Mesenchymal stem cell (in vitro differentiated cells and primary cell): ENCODE measurements at regions not wholly inside any gene's neighbourhood (a gene's known extent, or its start where the extent isn't known, plus 50 kb on each side); places are given as distances from the start of the nearest gene placed in this dataset.

Source experiments
- DNase-seq: peaks from one replicate; pipeline ENCODE4 v3.0.0-alpha.2; 2013
- H2AFZ ChIP-seq: one replicate; pipeline ENCODE4 v1.6.1; 2013; ENCODE audit warnings: low read depth, mild to moderate bottlenecking, control low read depth, inconsistent platforms, low read length, moderate library complexity
- H2AK5ac ChIP-seq: 2 replicates; pipeline ENCODE4 v1.6.1; 2013; ENCODE audit warnings: low read length, moderate library complexity, mild to moderate bottlenecking, inconsistent platforms; ENCODE audit not compliant: severe bottlenecking
- H2BK120ac ChIP-seq: one replicate; pipeline ENCODE4 v1.6.1; 2013; ENCODE audit warnings: low read depth, mild to moderate bottlenecking, inconsistent platforms, low read length, moderate library complexity
- H2BK12ac ChIP-seq, 2 experiments: one replicate each; pipeline ENCODE4 v1.6.1; 2013; ENCODE audit warnings: inconsistent platforms in 2 of 2, low read length in 2 of 2, mild to moderate bottlenecking in 2 of 2, moderate library complexity in 2 of 2, control low read depth in 1 of 2
- H2BK15ac ChIP-seq: one replicate; pipeline ENCODE4 v1.6.1; 2013; ENCODE audit warnings: mild to moderate bottlenecking, low read depth, inconsistent platforms; ENCODE audit not compliant: poor library complexity, severe bottlenecking
- H2BK5ac ChIP-seq: 2 replicates; pipeline ENCODE4 v1.6.1; 2013; ENCODE audit warnings: low read depth, mild to moderate bottlenecking, low read length, control low read depth, inconsistent platforms; ENCODE audit not compliant: poor library complexity, severe bottlenecking
- H3K14ac ChIP-seq, 2 experiments: one replicate each; pipeline ENCODE4 v1.6.1; 2013; ENCODE audit warnings: inconsistent platforms in 2 of 2, low read length in 2 of 2, control low read depth in 1 of 2, mild to moderate bottlenecking in 1 of 2, moderate library complexity in 1 of 2
- H3K18ac ChIP-seq, 2 experiments: one replicate each; pipeline ENCODE4 v1.6.1; 2013; ENCODE audit warnings: inconsistent platforms in 2 of 2, low read length in 2 of 2, control low read depth in 1 of 2, low read depth in 1 of 2, mild to moderate bottlenecking in 1 of 2
- H3K23ac ChIP-seq, 2 experiments: one replicate each; pipeline ENCODE4 v1.6.1; 2013; ENCODE audit warnings: inconsistent platforms in 2 of 2, low read length in 2 of 2, mild to moderate bottlenecking in 2 of 2, moderate library complexity in 2 of 2, control low read depth in 1 of 2
- H3K27ac ChIP-seq: 2 replicates; pipeline ENCODE4 v1.5.1; 2013; ENCODE audit warnings: mild to moderate bottlenecking, moderate library complexity, low read length, control low read depth, inconsistent platforms; ENCODE audit not compliant: poor library complexity, severe bottlenecking
- H3K27me3 ChIP-seq, 2 experiments: 2 replicates each; pipeline versions ENCODE4 v1.6.1 to v1.7.0; 2013; ENCODE audit warnings: low read length in 2 of 2, mild to moderate bottlenecking in 2 of 2, moderate library complexity in 2 of 2, control low read depth in 1 of 2, inconsistent platforms in 1 of 2; ENCODE audit not compliant: control insufficient read depth in 1 of 2, insufficient read depth in 1 of 2
- H3K36me3 ChIP-seq, 2 experiments: 2 replicates each; pipeline versions ENCODE4 v1.6.1 to v1.7.0; 2013; ENCODE audit warnings: low read length in 2 of 2, control low read depth in 1 of 2, inconsistent platforms in 1 of 2, low read depth in 1 of 2, mild to moderate bottlenecking in 1 of 2; ENCODE audit not compliant: insufficient read depth in 2 of 2, control insufficient read depth in 1 of 2
- H3K4ac ChIP-seq, 2 experiments: one replicate each; pipeline ENCODE4 v1.6.1; 2013; ENCODE audit warnings: inconsistent platforms in 2 of 2, low read length in 2 of 2, mild to moderate bottlenecking in 2 of 2, moderate library complexity in 2 of 2, control low read depth in 1 of 2, low read depth in 1 of 2
- H3K4me1 ChIP-seq: 2 replicates; pipeline ENCODE4 v1.6.1; 2013; ENCODE audit warnings: low read depth, low read length, control low read depth; ENCODE audit not compliant: control insufficient read depth, insufficient read depth
- H3K4me2 ChIP-seq: 2 replicates; pipeline ENCODE4 v1.6.1; 2013; ENCODE audit warnings: low read length, mild to moderate bottlenecking, inconsistent platforms; ENCODE audit not compliant: poor library complexity, severe bottlenecking
- H3K4me3 ChIP-seq, 2 experiments: 2 replicates each; pipeline versions ENCODE4 v1.5.1 to v1.7.0; 2013; ENCODE audit warnings: low read length in 2 of 2, mild to moderate bottlenecking in 2 of 2, control low read depth in 1 of 2, low read depth in 1 of 2; ENCODE audit not compliant: insufficient read depth in 1 of 2
- H3K79me1 ChIP-seq: replicated peaks from 2 replicates; pipeline ENCODE4 v1.6.1; 2013; ENCODE audit warnings: mild to moderate bottlenecking, control low read depth, low read length, inconsistent platforms; ENCODE audit not compliant: poor library complexity, severe bottlenecking
- H3K9ac ChIP-seq: 2 replicates; pipeline ENCODE4 v1.7.0; 2013; ENCODE audit warnings: mild to moderate bottlenecking, low read length, moderate library complexity
- H3K9me3 ChIP-seq: 2 replicates; pipeline ENCODE4 v1.7.0; 2013; ENCODE audit warnings: mild to moderate bottlenecking, low read length; ENCODE audit not compliant: control insufficient read depth
- H4K8ac ChIP-seq: one replicate; pipeline ENCODE4 v1.6.1; 2013; ENCODE audit warnings: inconsistent platforms, mild to moderate bottlenecking, low read length, moderate library complexity
- H4K91ac ChIP-seq: one replicate; pipeline ENCODE4 v1.6.1; 2013; ENCODE audit warnings: mild to moderate bottlenecking, low read length, inconsistent platforms
- WGBS: methylation state at CpG from one replicate; pipeline ENCODE4 v1.1.7; 2013; ENCODE audit warnings: mixed read lengths; 5-methylcytosine and 5-hydroxymethylcytosine counted together

DNA sequence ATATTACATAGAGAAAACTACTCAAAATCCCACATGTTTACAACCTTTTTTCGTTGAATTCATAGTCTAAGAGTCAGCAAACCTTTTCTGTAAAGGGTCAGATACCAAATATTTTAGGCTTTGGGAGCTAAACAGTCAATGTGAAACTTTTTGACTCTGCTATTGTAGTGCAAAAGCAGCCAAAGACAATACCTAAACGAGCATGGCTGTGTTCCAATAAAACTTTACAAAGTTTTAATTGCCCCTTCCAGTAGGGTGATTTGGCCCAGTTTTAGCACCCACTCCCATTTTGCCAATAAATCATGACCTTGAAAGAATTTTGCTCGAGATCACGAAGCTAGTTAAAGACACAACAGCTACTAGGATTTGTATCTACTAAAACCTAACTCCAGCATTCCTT, 147.2 kb downstream of the ANKRD50 start:
- 69% methylated on average over 4 of the region's 4 CpGs for WGBS
- H2BK120ac ChIP-seq, result no peak overlapping the region
- no peak for DNase-seq

DNA sequence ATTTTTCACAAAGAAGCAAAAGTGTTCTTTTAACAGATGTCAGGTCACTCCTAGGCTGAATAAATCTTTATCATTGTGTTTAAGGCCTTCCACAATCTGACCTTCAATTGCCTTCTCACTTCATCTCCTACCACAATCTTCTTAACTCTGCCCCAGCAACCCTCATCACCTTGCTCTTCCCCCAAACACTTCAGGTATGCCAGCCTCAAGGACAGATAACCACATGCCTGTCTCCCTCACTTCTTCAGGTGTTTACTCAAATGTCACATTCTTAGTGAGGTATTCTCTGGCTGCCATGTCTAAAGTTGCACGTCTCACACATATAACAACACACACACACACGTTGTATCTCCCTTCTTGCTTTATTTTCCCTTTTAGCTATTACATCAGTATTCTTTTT, 146.5 kb downstream of the ANKRD50 start:
- no peaks in the 10 kb centered on the region for H3K4me1 ChIP-seq
- no peak overlapping the region for H2AK5ac ChIP-seq
- no peak overlapping the region for H3K27ac ChIP-seq
- no peak overlapping the region for H3K18ac ChIP-seq
- H3K4me2 ChIP-seq, result no peak overlapping the region
- no peak overlapping the region for H2BK5ac ChIP-seq
- no peak overlapping the region for H2BK120ac ChIP-seq
- no peaks in the 10 kb centered on the region for H3K79me1 ChIP-seq
- no peak overlapping the region for H2AFZ ChIP-seq
- no peaks in the 10 kb centered on the region for H3K36me3 ChIP-seq
- DNase-seq, result no peak
- H3K14ac ChIP-seq, result peak overlapping the region in 1 of 2 experiments; percentile 60
- H4K8ac ChIP-seq, result no peak overlapping the region
- no peak overlapping the region for H3K4me3 ChIP-seq
- H3K27me3 ChIP-seq, result no peaks in the 10 kb centered on the region
- H3K4ac ChIP-seq, result peak overlapping the region in 1 of 2 experiments; percentile 37
- H3K23ac ChIP-seq, result no peak overlapping the region
- H2BK12ac ChIP-seq, result no peak overlapping the region
- no peak overlapping the region for H4K91ac ChIP-seq
- 90% methylated on average over 2 of the region's 2 CpGs for WGBS
- no peak overlapping the region for H3K9ac ChIP-seq
- H3K9me3 ChIP-seq, result peaks cover 6% of the 10 kb centered on the region
- no peak overlapping the region for H2BK15ac ChIP-seq

More for the DNA sequence above, 147.2 kb downstream of the ANKRD50 start:
- Histone ChIP-seq H2BK15ac (no peak overlapping the region), H3K9me3 (peaks cover 11% of the 10 kb centered on the region), H3K79me1 (no peaks in the 10 kb centered on the region), H3K4me3 (no peak overlapping the region), H4K8ac (no peak overlapping the region), H3K27ac (no peak overlapping the region), H2BK12ac (no peak overlapping the region), H3K36me3 (no peaks in the 10 kb centered on the region), H3K9ac (no peak overlapping the region), H2BK5ac (no peak overlapping the region), H3K4me2 (no peak overlapping the region), H2AFZ (no peak overlapping the region), H3K4ac (no peak overlapping the region), H3K4me1 (no peaks in the 10 kb centered on the region), H2AK5ac (no peak overlapping the region), H3K18ac (no peak overlapping the region), H4K91ac (no peak overlapping the region), H3K27me3 (no peaks in the 10 kb centered on the region), H3K14ac (no peak overlapping the region), H3K23ac (no peak overlapping the region)

DNA sequence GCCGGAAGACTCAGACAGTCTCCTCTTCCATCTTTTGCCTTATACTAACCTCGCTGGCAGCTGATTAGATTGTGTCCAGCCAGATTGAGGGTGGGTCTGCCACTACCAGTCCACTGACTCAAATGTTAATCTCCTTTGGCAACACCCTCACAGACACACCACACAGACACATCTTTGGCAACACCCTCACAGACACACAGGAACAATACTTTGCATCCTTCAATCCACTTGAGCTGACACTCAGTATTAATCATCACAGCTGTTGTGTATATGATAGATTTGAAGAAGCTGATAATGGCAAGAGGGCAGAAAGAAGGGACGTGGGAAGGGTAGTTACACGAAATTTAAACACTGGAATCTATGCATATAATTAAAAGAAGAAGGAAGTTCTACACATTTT, 139.5 kb downstream of the ANKRD50 start:
- DNase-seq, result peak; percentile 6
- Histone ChIP-seq H2BK12ac (no peak overlapping the region), H2BK120ac (no peak overlapping the region), H2AK5ac (no peak overlapping the region), H4K8ac (no peak overlapping the region), H3K23ac (no peak overlapping the region), H3K4me3 (no peak overlapping the region), H2AFZ (no peak overlapping the region), H3K9me3 (peaks cover 13% of the 10 kb centered on the region), H2BK5ac (no peak overlapping the region), H3K4ac (no peak overlapping the region), H3K27ac (no peak overlapping the region), H3K4me2 (no peak overlapping the region), H4K91ac (no peak overlapping the region), H3K18ac (no peak overlapping the region), H3K36me3 (no peaks in the 10 kb centered on the region), H3K4me1 (no peaks in the 10 kb centered on the region), H2BK15ac (no peak overlapping the region), H3K14ac (no peak overlapping the region), H3K9ac (no peak overlapping the region), H3K79me1 (no peaks in the 10 kb centered on the region), H3K27me3 (no peaks in the 10 kb centered on the region)
- 92% methylated on average over 3 of the region's 4 CpGs for WGBS

DNA sequence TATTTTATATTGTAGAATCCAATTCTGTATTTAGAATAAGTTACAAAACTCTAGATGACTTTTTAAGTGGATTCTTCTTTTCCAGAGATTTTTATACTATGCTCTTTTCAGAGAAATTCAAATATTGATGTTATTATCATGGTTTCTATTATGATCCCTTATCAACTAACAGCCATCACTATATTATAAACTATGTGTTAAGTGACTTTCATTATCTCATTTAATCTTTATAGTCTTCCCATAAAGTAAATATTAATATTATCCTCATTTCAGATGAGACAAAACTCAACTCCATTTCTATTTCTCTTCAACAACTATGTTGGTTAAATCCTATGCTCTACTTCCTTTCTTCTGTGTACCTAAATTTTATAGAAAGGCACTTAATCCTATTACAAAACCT, 132.6 kb downstream of the ANKRD50 start:
- no peak overlapping the region for H2BK12ac ChIP-seq
- peaks cover 0 to 6% of the 10 kb centered on the region in 2 experiments for H3K36me3 ChIP-seq
- no peak for DNase-seq
- H3K14ac ChIP-seq, result no peak overlapping the region
- no peak overlapping the region for H2AK5ac ChIP-seq
- no peak overlapping the region for H3K4ac ChIP-seq
- no peak overlapping the region for H2BK15ac ChIP-seq
- H3K4me2 ChIP-seq, result no peak overlapping the region
- H4K8ac ChIP-seq, result no peak overlapping the region
- H4K91ac ChIP-seq, result no peak overlapping the region
- no peak overlapping the region for H2AFZ ChIP-seq
- H2BK120ac ChIP-seq, result no peak overlapping the region
- no peak overlapping the region for H3K18ac ChIP-seq
- no peak overlapping the region for H3K23ac ChIP-seq
- H3K9ac ChIP-seq, result no peak overlapping the region
- H3K79me1 ChIP-seq, result no peaks in the 10 kb centered on the region
- no peak overlapping the region for H3K27ac ChIP-seq
- peaks cover 13% of the 10 kb centered on the region for H3K9me3 ChIP-seq
- no peak overlapping the region for H3K4me3 ChIP-seq
- H3K27me3 ChIP-seq, result no peaks in the 10 kb centered on the region
- H2BK5ac ChIP-seq, result no peak overlapping the region
- no peaks in the 10 kb centered on the region for H3K4me1 ChIP-seq
